ENCODE measurements at regions not wholly inside any gene's neighbourhood (a gene's known extent, or its start where the extent isn't known, plus 50 kb on each side); places are given as distances from the start of the nearest gene placed in this dataset.

DNA sequence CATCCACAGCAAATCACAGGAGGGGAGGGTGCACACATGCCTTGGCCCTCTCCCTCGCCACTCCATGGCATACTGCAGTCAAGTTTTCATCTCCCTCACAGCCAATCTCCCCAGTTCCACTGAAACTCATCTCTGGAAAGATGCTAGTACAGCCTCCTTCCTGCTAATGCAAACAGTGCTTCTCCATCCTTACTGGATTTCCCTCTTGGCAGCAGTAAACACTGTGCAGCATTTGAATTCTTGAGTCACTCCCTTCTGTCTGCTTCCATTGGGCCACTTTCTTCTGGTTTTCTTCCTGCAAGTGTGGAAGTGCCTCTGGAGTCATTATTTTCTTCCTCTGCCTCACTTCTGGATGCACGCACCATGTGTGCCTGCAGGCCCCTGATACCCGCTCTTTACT is 460.3 kb downstream of the QKI start:
- no peak overlapping the region for H2BK20ac ChIP-seq (ENCODE audit: low read depth, low read length, poor library complexity, severe bottlenecking)
- Mint-ChIP-seq H3K4me3 (no peak overlapping the region), H3K27ac (peak overlapping the region in 1 of 3 experiments; percentile 0; a peak in 1 of 7 replicates), H3K4me1 (no peaks in the 10 kb centered on the region), H3K9me3 (no peaks in the 10 kb centered on the region), H3K36me3 (ENCODE audit: insufficient read depth in 1 of 3, low read depth in 3 of 3) (no peaks in the 10 kb centered on the region), H3K27me3 (ENCODE audit: low read depth) (peaks cover 2% of the 10 kb centered on the region)
- H4K20me1 ChIP-seq (ENCODE audit: control insufficient read depth, insufficient read depth, insufficient read length) = no peaks in the 10 kb centered on the region
- no peak overlapping the region for H3T11ph ChIP-seq (ENCODE audit: low read length)
- no peak overlapping the region for H3K18ac ChIP-seq (ENCODE audit: insufficient read length, low read depth, low read length)
- no peak overlapping the region for H2BK120ac ChIP-seq (ENCODE audit: low read depth, low read length, poor library complexity, severe bottlenecking)
- H3K23me2 ChIP-seq (ENCODE audit: insufficient read length, low read depth, low read length, poor library complexity, severe bottlenecking) = no peaks in the 10 kb centered on the region
- no peaks in the 10 kb centered on the region for H3K27me3 ChIP-seq (ENCODE audit: insufficient read depth, low read length)
- H2BK5ac ChIP-seq (ENCODE audit: insufficient read length, low read length) = no peak overlapping the region
- no peak for TF ChIP-seq CTCF (conservative IDR thresholded peaks at IDR 0.05)
- H2AFZ ChIP-seq (ENCODE audit: low read length) = no peak overlapping the region
- no peak overlapping the region for H4K91ac ChIP-seq (ENCODE audit: insufficient read length, low read depth, low read length)
- H3K4ac ChIP-seq (ENCODE audit: low read depth, low read length) = no peak overlapping the region
- no peak overlapping the region for H3K9ac ChIP-seq (ENCODE audit: extremely low read depth, insufficient read length, low read length)
- H4K8ac ChIP-seq (replicated peaks; ENCODE audit: insufficient read length, low read depth, low read length) = no peak overlapping the region
- no peak overlapping the region for H2AK5ac ChIP-seq (ENCODE audit: insufficient read length, low read length)
- H3K9me3 ChIP-seq (ENCODE audit: control insufficient read depth, low read depth, low read length) = no peaks in the 10 kb centered on the region
- no peak overlapping the region for H4K5ac ChIP-seq (ENCODE audit: insufficient read length, low read depth, low read length)
- H3K79me1 ChIP-seq (ENCODE audit: insufficient read depth, low read depth, low read length, poor library complexity, severe bottlenecking) = no peaks in the 10 kb centered on the region
- H3K79me2 ChIP-seq (ENCODE audit: insufficient read depth, low read length) = no peaks in the 10 kb centered on the region
- no peak overlapping the region for H3K23ac ChIP-seq (ENCODE audit: insufficient read length, low read depth, low read length)
- no peak overlapping the region for H3K27ac ChIP-seq (ENCODE audit: insufficient read length, low read depth, low read length)
- H2BK15ac ChIP-seq (ENCODE audit: low read depth, low read length) = no peak overlapping the region
- no peak overlapping the region for H3K56ac ChIP-seq (ENCODE audit: insufficient read length, low read depth, low read length)
- no peaks in the 10 kb centered on the region for H3K4me1 ChIP-seq (ENCODE audit: insufficient read depth, low read length)
- no CpG with 5 or more reads among the region's 3 CpGs for WGBS (ENCODE audit: extremely low coverage, insufficient read length, low lambda C conversion rate)
- no peak overlapping the region for H2BK12ac ChIP-seq (ENCODE audit: insufficient read length, low read depth, low read length)
- no peak overlapping the region for H3K14ac ChIP-seq (ENCODE audit: insufficient read depth, low read length)
- DNase-seq = no peak
- H3K4me2 ChIP-seq (ENCODE audit: insufficient read depth, insufficient read length, low read length) = no peak overlapping the region

Measured in H9 (cell line).